ENCODE measurements at regions not wholly inside any gene's neighbourhood (a gene's known extent, or its start where the extent isn't known, plus 50 kb on each side); places are given as distances from the start of the nearest gene placed in this dataset.

GRCh38 chr12:24229031-24229700 lies 279.7 kb upstream of the SOX5 start:
- no peak for TF ChIP-seq POLR2A (IDR thresholded peaks at IDR 0.05; ENCODE audit: low read depth, low read length)
- no peak for TF ChIP-seq TAF1 (IDR thresholded peaks at IDR 0.05; ENCODE audit: borderline replicate concordance, low read depth, low read length)
- TF ChIP-seq POLR2AphosphoS5 (IDR thresholded peaks at IDR 0.05; ENCODE audit: low read depth, low read length), result no peak

Measured in GM12892 (cell line).